Neural progenitor cell (in vitro differentiated cells): ENCODE measurements at regions not wholly inside any gene's neighbourhood (a gene's known extent, or its start where the extent isn't known, plus 50 kb on each side); places are given as distances from the start of the nearest gene placed in this dataset.

Source experiments
- DNase-seq: peaks from one replicate; pipeline ENCODE4 v3.0.0-alpha.2; 2016; ENCODE audit warnings: low spot score
- H2AFZ ChIP-seq: fragments of 200-600 bp; sonication (generic); replicated peaks from 2 replicates; pipeline ENCODE4 v1.6.1; 2016; ENCODE audit warnings: antibody characterized with exemption
- H3F3A ChIP-seq: fragments of 200-600 bp; sonication (generic); 2 replicates; pipeline ENCODE4 v1.6.1; 2016; ENCODE audit warnings: antibody characterized with exemption, low read depth
- H3K27ac ChIP-seq: fragments of 200-600 bp; sonication (generic); 2 replicates; pipeline ENCODE4 v1.5.1; 2016; ENCODE audit warnings: mild to moderate bottlenecking
- H3K27me3 ChIP-seq: fragments of 200-600 bp; sonication (generic); 2 replicates; pipeline ENCODE4 v1.6.1; 2016; ENCODE audit warnings: mild to moderate bottlenecking, moderate library complexity
- H3K36me3 ChIP-seq: fragments of 200-600 bp; sonication (generic); 2 replicates; pipeline ENCODE4 v1.5.1; 2016
- H3K4me1 ChIP-seq: fragments of 200-600 bp; sonication (generic); 2 replicates; pipeline ENCODE4 v1.6.1; 2016; ENCODE audit warnings: mixed run types
- H3K4me2 ChIP-seq: fragments of 200-600 bp; sonication (generic); 2 replicates; pipeline ENCODE4 v1.6.1; 2016
- H3K4me3 ChIP-seq: fragments of 200-600 bp; sonication (generic); 2 replicates; pipeline ENCODE4 v1.5.1; 2016
- H3K79me2 ChIP-seq: fragments of 200-600 bp; sonication (generic); 2 replicates; pipeline ENCODE4 v1.6.1; 2016; ENCODE audit warnings: low read depth
- H3K9ac ChIP-seq: fragments of 200-600 bp; sonication (generic); 2 replicates; pipeline ENCODE4 v1.6.1; 2016
- H3K9me3 ChIP-seq: fragments of 200-600 bp; sonication (generic); 2 replicates; pipeline ENCODE4 v1.5.1; 2016; ENCODE audit warnings: low read depth
- H4K20me1 ChIP-seq: fragments of 200-600 bp; sonication (generic); 2 replicates; pipeline ENCODE4 v1.6.1; 2016; ENCODE audit warnings: low read depth
- H3K27ac Mint-ChIP-seq: 3 replicates; pipeline ENCODE4 v1.8.0; 2021; ENCODE audit warnings: mixed read lengths
- H3K27me3 Mint-ChIP-seq: 2 replicates; pipeline ENCODE4 v1.8.0; 2022; ENCODE audit warnings: low read depth, mild to moderate bottlenecking, inconsistent platforms, moderate library complexity, mixed read lengths; ENCODE audit not compliant: insufficient read depth
- H3K36me3 Mint-ChIP-seq: 3 replicates; pipeline ENCODE4 v1.8.0; 2021; ENCODE audit warnings: mixed read lengths
- H3K4me1 Mint-ChIP-seq: 3 replicates; pipeline ENCODE4 v1.8.0; 2021; ENCODE audit warnings: mixed read lengths
- H3K4me3 Mint-ChIP-seq: 3 replicates; pipeline ENCODE4 v1.8.0; 2021; ENCODE audit warnings: mild to moderate bottlenecking, moderate library complexity, mixed read lengths
- H3K9me3 Mint-ChIP-seq: 3 replicates; pipeline ENCODE4 v1.8.0; 2020; ENCODE audit warnings: mixed read lengths
- EZH2 ChIP-seq: fragments of 200-600 bp; sonication (generic); IDR thresholded peaks from 2 replicates; pipeline ENCODE4 v1.6.1; 2017; ENCODE audit warnings: antibody characterized with exemption, mild to moderate bottlenecking, moderate library complexity
- EZH2phosphoT487 ChIP-seq: fragments of 200-600 bp; sonication (generic); IDR thresholded peaks from 2 replicates; pipeline ENCODE4 v1.6.1; 2017; ENCODE audit warnings: antibody characterized with exemption
- TF ChIP-seq, protein P1 (sequence below): fragments of 200-600 bp; sonication (generic); IDR thresholded peaks from 2 replicates; pipeline ENCODE4 v1.5.1; 2017; ENCODE audit warnings: antibody characterized with exemption, mild to moderate bottlenecking

DNA sequence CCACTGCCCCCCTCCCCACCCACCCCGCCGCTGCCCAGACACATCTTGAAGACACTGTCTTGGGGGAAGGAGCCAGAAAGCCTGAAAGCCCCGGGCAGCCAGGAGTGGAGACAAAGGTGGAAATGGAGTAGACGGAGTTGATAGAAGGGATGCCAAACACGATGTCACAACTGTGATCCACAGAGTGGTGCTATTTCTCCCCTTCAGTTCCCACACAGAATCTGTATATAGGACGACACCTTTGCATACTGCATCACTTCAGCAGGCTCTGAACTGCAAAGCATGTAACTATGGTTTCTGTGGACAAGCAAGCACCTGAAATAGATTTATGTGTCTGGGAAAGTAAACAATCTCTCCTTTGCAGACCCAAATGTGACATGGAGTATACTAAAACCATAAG, 56.4 kb upstream of the F13A1 start:
- no peaks in the 10 kb centered on the region for H3K27me3 ChIP-seq
- no peak for DNase-seq
- no peaks in the 10 kb centered on the region for H3K36me3 ChIP-seq
- H3K79me2 ChIP-seq, result no peaks in the 10 kb centered on the region
- H2AFZ ChIP-seq, result no peak overlapping the region
- H4K20me1 ChIP-seq, result no peaks in the 10 kb centered on the region
- Mint-ChIP-seq H3K9me3 (peaks cover 29% of the 10 kb centered on the region), H3K36me3 (peaks cover 4% of the 10 kb centered on the region), H3K27ac (no peak overlapping the region), H3K4me3 (no peak overlapping the region), H3K27me3 (peaks cover 2% of the 10 kb centered on the region), H3K4me1 (peaks cover 3% of the 10 kb centered on the region)
- TF ChIP-seq EZH2phosphoT487 (no peak), EZH2 (no peak)
- TF ChIP-seq, protein P1, sequence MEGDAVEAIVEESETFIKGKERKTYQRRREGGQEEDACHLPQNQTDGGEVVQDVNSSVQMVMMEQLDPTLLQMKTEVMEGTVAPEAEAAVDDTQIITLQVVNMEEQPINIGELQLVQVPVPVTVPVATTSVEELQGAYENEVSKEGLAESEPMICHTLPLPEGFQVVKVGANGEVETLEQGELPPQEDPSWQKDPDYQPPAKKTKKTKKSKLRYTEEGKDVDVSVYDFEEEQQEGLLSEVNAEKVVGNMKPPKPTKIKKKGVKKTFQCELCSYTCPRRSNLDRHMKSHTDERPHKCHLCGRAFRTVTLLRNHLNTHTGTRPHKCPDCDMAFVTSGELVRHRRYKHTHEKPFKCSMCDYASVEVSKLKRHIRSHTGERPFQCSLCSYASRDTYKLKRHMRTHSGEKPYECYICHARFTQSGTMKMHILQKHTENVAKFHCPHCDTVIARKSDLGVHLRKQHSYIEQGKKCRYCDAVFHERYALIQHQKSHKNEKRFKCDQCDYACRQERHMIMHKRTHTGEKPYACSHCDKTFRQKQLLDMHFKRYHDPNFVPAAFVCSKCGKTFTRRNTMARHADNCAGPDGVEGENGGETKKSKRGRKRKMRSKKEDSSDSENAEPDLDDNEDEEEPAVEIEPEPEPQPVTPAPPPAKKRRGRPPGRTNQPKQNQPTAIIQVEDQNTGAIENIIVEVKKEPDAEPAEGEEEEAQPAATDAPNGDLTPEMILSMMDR, result no peak
- no peak overlapping the region for H3K9ac ChIP-seq
- no peaks in the 10 kb centered on the region for H3F3A ChIP-seq
- no peak overlapping the region for H3K4me3 ChIP-seq
- no peaks in the 10 kb centered on the region for H3K9me3 ChIP-seq
- no peak overlapping the region for H3K4me2 ChIP-seq
- H3K4me1 ChIP-seq, result no peaks in the 10 kb centered on the region
- no peak overlapping the region for H3K27ac ChIP-seq

DNA sequence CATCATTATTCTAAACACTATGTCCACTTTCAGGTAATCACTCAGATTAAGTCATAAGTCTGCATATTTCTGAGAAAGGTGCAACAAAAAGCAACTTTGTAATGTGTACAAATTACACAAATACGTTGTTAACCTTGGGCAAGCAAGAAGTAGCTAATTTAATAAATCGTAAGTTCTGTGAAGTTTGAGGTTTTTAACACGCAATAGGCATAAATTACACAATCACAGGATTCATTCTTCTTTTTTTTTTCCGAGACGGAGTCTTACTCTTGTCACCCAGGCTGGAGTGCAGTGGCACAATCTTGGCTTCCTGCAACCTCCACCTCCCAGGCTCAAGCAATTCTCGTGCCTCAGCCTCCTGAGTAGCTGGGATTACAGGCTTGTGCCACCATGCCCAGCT, 57.2 kb upstream of the F13A1 start:
- Histone ChIP-seq H3K4me3 (no peak overlapping the region), H3K4me2 (no peak overlapping the region), H3K27ac (no peak overlapping the region), H3K79me2 (no peaks in the 10 kb centered on the region), H3K9me3 (no peaks in the 10 kb centered on the region), H3K27me3 (no peaks in the 10 kb centered on the region), H3K9ac (no peak overlapping the region), H3K36me3 (no peaks in the 10 kb centered on the region), H3K4me1 (no peaks in the 10 kb centered on the region), H4K20me1 (no peaks in the 10 kb centered on the region), H2AFZ (no peak overlapping the region), H3F3A (no peaks in the 10 kb centered on the region)
- DNase-seq, result no peak
- no peak for TF ChIP-seq EZH2phosphoT487
- TF ChIP-seq, protein P1, result no peak
- TF ChIP-seq EZH2, result no peak
- Mint-ChIP-seq H3K4me1 (peaks cover 3% of the 10 kb centered on the region), H3K27me3 (peaks cover 2% of the 10 kb centered on the region), H3K4me3 (no peak overlapping the region), H3K9me3 (peaks cover 21% of the 10 kb centered on the region), H3K36me3 (peaks cover 4% of the 10 kb centered on the region), H3K27ac (no peak overlapping the region)

DNA sequence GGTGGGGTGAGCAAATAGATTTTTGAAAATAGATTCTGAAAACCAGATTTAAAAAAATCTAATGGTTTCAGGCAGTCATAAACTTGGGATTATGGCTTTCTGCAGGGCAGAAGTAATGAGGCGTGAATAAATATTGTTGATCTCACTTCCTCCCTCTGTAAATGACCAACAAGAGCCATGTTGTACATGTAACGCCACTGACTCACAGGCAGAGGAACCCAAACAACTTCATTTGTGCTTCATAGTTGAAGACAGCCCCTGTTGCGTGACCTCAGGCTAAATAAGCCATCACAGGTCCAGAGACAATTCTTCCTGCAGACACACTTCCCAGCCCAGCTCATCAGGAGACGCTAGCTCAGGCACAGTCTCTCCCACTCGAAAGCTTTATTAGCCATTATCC, 59.1 kb upstream of the F13A1 start:
- no peaks in the 10 kb centered on the region for H3K36me3 ChIP-seq
- H3F3A ChIP-seq, result no peaks in the 10 kb centered on the region
- H3K27me3 ChIP-seq, result no peaks in the 10 kb centered on the region
- H3K9me3 ChIP-seq, result no peaks in the 10 kb centered on the region
- H3K4me1 ChIP-seq, result no peaks in the 10 kb centered on the region
- H3K4me2 ChIP-seq, result no peak overlapping the region
- DNase-seq, result no peak
- H3K9ac ChIP-seq, result no peak overlapping the region
- no peaks in the 10 kb centered on the region for H3K79me2 ChIP-seq
- Mint-ChIP-seq H3K4me3 (no peak overlapping the region), H3K36me3 (peaks cover 4% of the 10 kb centered on the region), H3K27ac (no peak overlapping the region), H3K27me3 (peaks cover 2% of the 10 kb centered on the region), H3K4me1 (peaks cover 3% of the 10 kb centered on the region), H3K9me3 (peaks cover 11% of the 10 kb centered on the region)
- H3K27ac ChIP-seq, result no peak overlapping the region
- no peak overlapping the region for H3K4me3 ChIP-seq
- no peak overlapping the region for H2AFZ ChIP-seq
- TF ChIP-seq, protein P1, result no peak
- TF ChIP-seq EZH2phosphoT487 (no peak), EZH2 (no peak)
- no peaks in the 10 kb centered on the region for H4K20me1 ChIP-seq

DNA sequence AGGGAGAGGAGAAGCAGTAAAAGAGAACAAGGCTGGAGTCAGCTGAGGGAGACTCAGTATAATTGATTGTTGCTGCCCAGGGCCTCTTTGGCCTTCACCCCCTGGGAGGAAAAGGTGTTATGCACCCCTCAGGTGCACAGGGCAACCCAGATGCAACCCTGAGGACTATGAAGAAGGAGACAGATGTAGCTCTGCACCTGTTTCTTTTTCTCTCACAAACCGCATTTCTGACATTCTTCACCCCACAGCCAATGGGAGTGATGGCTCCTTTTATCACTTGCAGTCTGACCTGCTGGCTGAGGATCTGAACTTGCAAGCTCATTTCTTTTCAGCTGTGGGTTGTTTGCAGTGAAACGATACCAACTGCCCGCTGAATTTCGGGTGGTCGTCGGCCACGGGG, 64.1 kb upstream of the F13A1 start:
- no peak overlapping the region for H3K9ac ChIP-seq
- H3K36me3 ChIP-seq, result no peaks in the 10 kb centered on the region
- H3K4me2 ChIP-seq, result no peak overlapping the region
- no peaks in the 10 kb centered on the region for H3K4me1 ChIP-seq
- no peaks in the 10 kb centered on the region for H3F3A ChIP-seq
- Mint-ChIP-seq H3K4me1 (peaks cover 3% of the 10 kb centered on the region), H3K27me3 (no peaks in the 10 kb centered on the region), H3K27ac (no peak overlapping the region), H3K36me3 (no peaks in the 10 kb centered on the region), H3K4me3 (no peak overlapping the region), H3K9me3 (no peaks in the 10 kb centered on the region)
- H2AFZ ChIP-seq, result no peak overlapping the region
- no peak overlapping the region for H3K4me3 ChIP-seq
- H3K79me2 ChIP-seq, result no peaks in the 10 kb centered on the region
- DNase-seq, result peak; percentile 6
- H4K20me1 ChIP-seq, result no peaks in the 10 kb centered on the region
- no peak for TF ChIP-seq EZH2
- TF ChIP-seq, protein P1, result no peak
- TF ChIP-seq EZH2phosphoT487, result no peak
- no peak overlapping the region for H3K27ac ChIP-seq
- no peaks in the 10 kb centered on the region for H3K9me3 ChIP-seq
- H3K27me3 ChIP-seq, result no peaks in the 10 kb centered on the region
